IMR-90 (cell line): ENCODE measurements at regions not wholly inside any gene's neighbourhood (a gene's known extent, or its start where the extent isn't known, plus 50 kb on each side); places are given as distances from the start of the nearest gene placed in this dataset.

ENCODE experiments used
- ATAC-seq: fragments of 200-7000 bp; cut with Tn5 transposase; 2 replicates; pipeline ENCODE4 v1.9.1; 2020; ENCODE audit warnings: low read depth, mild to moderate bottlenecking, moderate library complexity
- BruUV-seq: library from RNA; stranded (reverse); fragments of 400-500 nt; replicated peaks from 2 replicates; lab custom pipeline; 2021; lab: Mats Ljungman, UMichigan
- CTCF ChIA-PET: fragments of 300-600 bp; formaldehyde crosslinking; extraction: SDS; loops from one replicate; lab custom pipeline; 2021; ENCODE audit warnings: antibody characterized with exemption; lab: Yijun Ruan, JAX
- POLR2A ChIA-PET: fragments of 300-600 bp; sonication (Branson Sonifier 250); formaldehyde crosslinking; loops from one replicate; lab custom pipeline; 2022; ENCODE audit warnings: antibody characterized with exemption; ENCODE audit not compliant: unreplicated experiment; lab: Charles Lee
- DNase-seq: peaks from one replicate; pipeline ENCODE4 v3.0.0; 2013
- H2AFZ ChIP-seq: replicated peaks from 2 replicates; pipeline ENCODE3; 2013; ENCODE audit warnings: low read length, mild to moderate bottlenecking; ENCODE audit not compliant: poor library complexity
- H2AK5ac ChIP-seq: 2 replicates; pipeline ENCODE4 v1.6.1; 2013; ENCODE audit warnings: low read depth, low read length, inconsistent platforms
- H2AK9ac ChIP-seq: replicated peaks from 2 replicates; pipeline ENCODE3; 2013; ENCODE audit warnings: mild to moderate bottlenecking, low read depth, low read length, moderate library complexity; ENCODE audit not compliant: poor library complexity
- H2BK120ac ChIP-seq: 2 replicates; pipeline ENCODE4 v1.6.1; 2013; ENCODE audit warnings: low read depth, low read length, inconsistent platforms
- H2BK15ac ChIP-seq: 3 replicates; pipeline ENCODE4 v1.6.1; 2013; ENCODE audit warnings: low read depth, low read length, inconsistent platforms
- H2BK20ac ChIP-seq: 2 replicates; pipeline ENCODE4 v1.6.1; 2013; ENCODE audit warnings: low read depth, mild to moderate bottlenecking, inconsistent platforms, low read length, moderate library complexity
- H2BK5ac ChIP-seq: 2 replicates; pipeline ENCODE4 v1.6.1; 2013; ENCODE audit warnings: mild to moderate bottlenecking, low read depth, low read length, inconsistent platforms; ENCODE audit not compliant: poor library complexity, severe bottlenecking
- H3K14ac ChIP-seq: replicated peaks from 2 replicates; pipeline ENCODE4 v1.6.1; 2013; ENCODE audit warnings: low read depth, low read length, inconsistent platforms
- H3K18ac ChIP-seq: 2 replicates; pipeline ENCODE4 v1.6.1; 2013; ENCODE audit warnings: low read depth, low read length, control low read depth
- H3K23ac ChIP-seq: 2 replicates; pipeline ENCODE4 v1.6.1; 2013; ENCODE audit warnings: low read depth, low read length, inconsistent platforms
- H3K27ac ChIP-seq: 2 replicates; pipeline ENCODE4 v1.5.1; 2013; ENCODE audit warnings: mild to moderate bottlenecking, control low read depth, low read length; ENCODE audit not compliant: insufficient read depth
- H3K27me3 ChIP-seq: 2 replicates; pipeline ENCODE4 v1.6.1; 2013; ENCODE audit warnings: low read length; ENCODE audit not compliant: control insufficient read depth, insufficient read depth
- H3K36me3 ChIP-seq: 2 replicates; pipeline ENCODE4 v1.6.1; 2013; ENCODE audit warnings: low read length, mixed read lengths; ENCODE audit not compliant: control insufficient read depth, insufficient read depth
- H3K4ac ChIP-seq: 2 replicates; pipeline ENCODE4 v1.6.1; 2013; ENCODE audit warnings: low read depth, low read length, inconsistent platforms
- H3K4me1 ChIP-seq: 2 replicates; pipeline ENCODE4 v1.6.1; 2013; ENCODE audit warnings: low read length, mixed read lengths; ENCODE audit not compliant: control insufficient read depth, insufficient read depth
- H3K4me2 ChIP-seq: 2 replicates; pipeline ENCODE4 v1.6.1; 2013; ENCODE audit warnings: low read depth, mild to moderate bottlenecking, control low read depth, low read length, moderate library complexity
- H3K4me3 ChIP-seq: 2 replicates; pipeline ENCODE4 v1.5.1; 2013; ENCODE audit warnings: low read depth, mild to moderate bottlenecking, control low read depth, low read length, moderate library complexity; ENCODE audit not compliant: insufficient read depth
- H3K56ac ChIP-seq: 2 replicates; pipeline ENCODE4 v1.6.1; 2013; ENCODE audit warnings: low read length, inconsistent platforms; ENCODE audit not compliant: insufficient read depth; ENCODE audit errors: extremely low read depth
- H3K79me1 ChIP-seq, 2 experiments: 2 replicates each; pipeline ENCODE4 v1.6.1; 2013; ENCODE audit warnings: low read length in 2 of 2, inconsistent platforms in 1 of 2, low read depth in 1 of 2
- H3K9ac ChIP-seq: 2 replicates; pipeline ENCODE4 v1.6.1; 2013; ENCODE audit warnings: low read depth, low read length, control low read depth
- H3K9me1 ChIP-seq: 2 replicates; pipeline ENCODE4 v1.6.1; 2013; ENCODE audit warnings: low read length, inconsistent platforms; ENCODE audit not compliant: insufficient read depth
- H3K9me3 ChIP-seq: 2 replicates; pipeline ENCODE4 v1.6.1; 2013; ENCODE audit warnings: low read length; ENCODE audit not compliant: control insufficient read depth, insufficient read depth
- H4K20me1 ChIP-seq: 2 replicates; pipeline ENCODE4 v1.6.1; 2013; ENCODE audit warnings: low read length, inconsistent platforms; ENCODE audit not compliant: insufficient read depth
- H4K5ac ChIP-seq: 2 replicates; pipeline ENCODE4 v1.6.1; 2013; ENCODE audit warnings: mild to moderate bottlenecking, low read depth, low read length, control low read depth
- H4K8ac ChIP-seq, 2 experiments: 2 replicates each; pipeline ENCODE4 v1.6.1; 2013; ENCODE audit warnings: low read depth in 2 of 2, low read length in 2 of 2, control low read depth in 1 of 2, inconsistent platforms in 1 of 2
- H4K91ac ChIP-seq: 2 replicates; pipeline ENCODE4 v1.6.1; 2013; ENCODE audit warnings: low read depth, low read length, inconsistent platforms; ENCODE audit not compliant: insufficient read depth
- BHLHE40 ChIP-seq: fragments of 150-350 bp; IDR thresholded peaks from 2 replicates; pipeline ENCODE4 v1.6.1; 2016; ENCODE audit warnings: mild to moderate bottlenecking, low read depth, low read length
- CHD1 ChIP-seq: IDR thresholded peaks from 2 replicates; pipeline ENCODE4 v1.6.1; 2012; ENCODE audit warnings: low read depth, low read length, improper control_type of control experiment
- ELK1 ChIP-seq: fragments of 150-350 bp; IDR thresholded peaks from 2 replicates; pipeline ENCODE4 v1.6.1; 2016; ENCODE audit warnings: low read depth, mild to moderate bottlenecking, low read length, moderate library complexity, borderline replicate concordance
- FOS ChIP-seq: fragments of 150-350 bp; IDR thresholded peaks from 2 replicates; pipeline ENCODE4 v1.6.1; 2016; ENCODE audit warnings: low read depth, low read length
- MAFK ChIP-seq: IDR thresholded peaks from 2 replicates; pipeline ENCODE4 v1.6.1; 2012; ENCODE audit warnings: low read depth, low read length, improper control_type of control experiment
- MAZ ChIP-seq: IDR thresholded peaks from 2 replicates; pipeline ENCODE4 v1.6.1; 2012; ENCODE audit warnings: low read depth, mild to moderate bottlenecking, low read length, improper control_type of control experiment, moderate library complexity, borderline replicate concordance
- MXI1 ChIP-seq: IDR thresholded peaks from 2 replicates; pipeline ENCODE4 v1.6.1; 2012; ENCODE audit warnings: low read depth, mild to moderate bottlenecking, low read length, moderate library complexity, borderline replicate concordance
- NFE2L2 ChIP-seq: fragments of 150-350 bp; IDR thresholded peaks from 2 replicates; pipeline ENCODE4 v1.6.1; 2016; ENCODE audit warnings: low read depth, mild to moderate bottlenecking, low read length
- POLR2A ChIP-seq: IDR thresholded peaks from 2 replicates; pipeline ENCODE4 v1.6.1; 2012; ENCODE audit warnings: mild to moderate bottlenecking, low read depth, low read length
- RAD21 ChIP-seq: IDR thresholded peaks from 2 replicates; pipeline ENCODE4 v1.6.1; 2012; ENCODE audit warnings: low read length, improper control_type of control experiment
- RCOR1 ChIP-seq: IDR thresholded peaks from 2 replicates; pipeline ENCODE4 v1.6.1; 2012; ENCODE audit warnings: mild to moderate bottlenecking, low read length, improper control_type of control experiment; ENCODE audit not compliant: insufficient replicate concordance
- RFX5 ChIP-seq: IDR thresholded peaks from 2 replicates; pipeline ENCODE4 v1.8.0; 2012; ENCODE audit warnings: low read depth, mild to moderate bottlenecking, low read length, moderate library complexity
- WGBS, 2 experiments: methylation state at CpG; one replicate each; pipeline versions ENCODE4 v1.1.5 to v1.1.7; 2013; ENCODE audit warnings: missing lambda C conversion rate in 2 of 2; ENCODE audit not compliant: insufficient read length in 1 of 2; ENCODE audit errors: extremely low coverage in 2 of 2; 5-methylcytosine and 5-hydroxymethylcytosine counted together
- dilution Hi-C: fragments of 300-500 bp; cut with HindIII; formaldehyde crosslinking; loops from one replicate; pipeline ENCODE4 v1.14.3; 2018; ENCODE audit warnings: low sequenced_read_pairs; ENCODE audit not compliant: unreplicated experiment
- in situ Hi-C: fragments of 300-500 bp; cut with MboI; formaldehyde crosslinking; loops from 3 replicates; pipeline ENCODE4 v1.14.3; 2019; ENCODE audit warnings: low sequenced_read_pairs, inconsistent platforms, mixed read lengths
- intact Hi-C: fragments of 100-400 bp; cut with micrococcal nuclease; formaldehyde crosslinking; loops from 2 replicates; pipeline ENCODE4 v1.10.0; 2022
- TF ChIP-seq, protein P1 (sequence below): fragments of 150-350 bp; IDR thresholded peaks from 2 replicates; pipeline ENCODE4 v1.6.1; 2017; ENCODE audit warnings: mild to moderate bottlenecking, antibody characterized with exemption, low read length, low read depth
- TF ChIP-seq, protein P2 (sequence below): conservative IDR thresholded peaks from 2 replicates; pipeline ENCODE4 v1.5.1; 2012; ENCODE audit warnings: mild to moderate bottlenecking, low read depth, low read length, improper control_type of control experiment

- H2AK5ac ChIP-seq, result no peak overlapping the region
- no TSS peak for BruUV-seq
- no peak overlapping the region for H2BK5ac ChIP-seq
- H3K27ac ChIP-seq, result no peak overlapping the region
- TF ChIP-seq MAZ, result no peak
- TF ChIP-seq CHD1, result no peak
- TF ChIP-seq MAFK, result no peak
- no peak for TF ChIP-seq RCOR1
- TF ChIP-seq NFE2L2, result no peak
- no peak for TF ChIP-seq RFX5
- TF ChIP-seq POLR2A, result no peak
- TF ChIP-seq, protein P1, sequence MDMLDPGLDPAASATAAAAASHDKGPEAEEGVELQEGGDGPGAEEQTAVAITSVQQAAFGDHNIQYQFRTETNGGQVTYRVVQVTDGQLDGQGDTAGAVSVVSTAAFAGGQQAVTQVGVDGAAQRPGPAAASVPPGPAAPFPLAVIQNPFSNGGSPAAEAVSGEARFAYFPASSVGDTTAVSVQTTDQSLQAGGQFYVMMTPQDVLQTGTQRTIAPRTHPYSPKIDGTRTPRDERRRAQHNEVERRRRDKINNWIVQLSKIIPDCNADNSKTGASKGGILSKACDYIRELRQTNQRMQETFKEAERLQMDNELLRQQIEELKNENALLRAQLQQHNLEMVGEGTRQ, result no peak
- TF ChIP-seq, protein P2, sequence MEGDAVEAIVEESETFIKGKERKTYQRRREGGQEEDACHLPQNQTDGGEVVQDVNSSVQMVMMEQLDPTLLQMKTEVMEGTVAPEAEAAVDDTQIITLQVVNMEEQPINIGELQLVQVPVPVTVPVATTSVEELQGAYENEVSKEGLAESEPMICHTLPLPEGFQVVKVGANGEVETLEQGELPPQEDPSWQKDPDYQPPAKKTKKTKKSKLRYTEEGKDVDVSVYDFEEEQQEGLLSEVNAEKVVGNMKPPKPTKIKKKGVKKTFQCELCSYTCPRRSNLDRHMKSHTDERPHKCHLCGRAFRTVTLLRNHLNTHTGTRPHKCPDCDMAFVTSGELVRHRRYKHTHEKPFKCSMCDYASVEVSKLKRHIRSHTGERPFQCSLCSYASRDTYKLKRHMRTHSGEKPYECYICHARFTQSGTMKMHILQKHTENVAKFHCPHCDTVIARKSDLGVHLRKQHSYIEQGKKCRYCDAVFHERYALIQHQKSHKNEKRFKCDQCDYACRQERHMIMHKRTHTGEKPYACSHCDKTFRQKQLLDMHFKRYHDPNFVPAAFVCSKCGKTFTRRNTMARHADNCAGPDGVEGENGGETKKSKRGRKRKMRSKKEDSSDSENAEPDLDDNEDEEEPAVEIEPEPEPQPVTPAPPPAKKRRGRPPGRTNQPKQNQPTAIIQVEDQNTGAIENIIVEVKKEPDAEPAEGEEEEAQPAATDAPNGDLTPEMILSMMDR, result no peak
- TF ChIP-seq BHLHE40, result no peak
- no peak for TF ChIP-seq MXI1
- TF ChIP-seq RAD21, result no peak
- no peak for TF ChIP-seq ELK1
- no peak for TF ChIP-seq FOS
- dilution Hi-C loops (no loop called here), intact Hi-C loops (no loop called here), in situ Hi-C loops (no loop called here)
- H3K18ac ChIP-seq, result no peak overlapping the region
- WGBS, 2 experiments, result no CpG with 5 or more reads among the region's 8 CpGs
- DNase-seq (no peak), ATAC-seq (no peak)
- no peaks in the 10 kb centered on the region for H3K4me1 ChIP-seq
- no peak overlapping the region for H4K5ac ChIP-seq
- no peak overlapping the region for H3K23ac ChIP-seq
- H2BK120ac ChIP-seq, result no peak overlapping the region
- no peak overlapping the region for H3K9ac ChIP-seq
- no peaks in the 10 kb centered on the region for H4K20me1 ChIP-seq
- H3K4me3 ChIP-seq, result no peak overlapping the region
- no peak overlapping the region for H2AFZ ChIP-seq
- no peaks in the 10 kb centered on the region for H3K36me3 ChIP-seq
- no peak overlapping the region for H3K14ac ChIP-seq
- no peak overlapping the region for H2BK15ac ChIP-seq
- H4K8ac ChIP-seq, result no peak overlapping the region
- H3K9me1 ChIP-seq, result no peaks in the 10 kb centered on the region; the same call in 1 of the 2 replicates
- H3K4ac ChIP-seq, result no peak overlapping the region
- H3K56ac ChIP-seq, result no peak overlapping the region
- H2BK20ac ChIP-seq, result no peak overlapping the region
- CTCF ChIA-PET, result no interaction called here
- no peaks in the 10 kb centered on the region for H3K27me3 ChIP-seq
- H3K79me1 ChIP-seq, result no peaks in the 10 kb centered on the region
- H4K91ac ChIP-seq, result no peak overlapping the region
- H2AK9ac ChIP-seq, result no peak overlapping the region
- no peaks in the 10 kb centered on the region for H3K9me3 ChIP-seq
- H3K4me2 ChIP-seq, result no peak overlapping the region
- POLR2A ChIA-PET, result no interaction called here
Measured at GRCh38 chr2:10185046-10185445, 62.5 kb downstream of the RRM2 start.
